ENCODE measurements at regions not wholly inside any gene's neighbourhood (a gene's known extent, or its start where the extent isn't known, plus 50 kb on each side); places are given as distances from the start of the nearest gene placed in this dataset.

DNA sequence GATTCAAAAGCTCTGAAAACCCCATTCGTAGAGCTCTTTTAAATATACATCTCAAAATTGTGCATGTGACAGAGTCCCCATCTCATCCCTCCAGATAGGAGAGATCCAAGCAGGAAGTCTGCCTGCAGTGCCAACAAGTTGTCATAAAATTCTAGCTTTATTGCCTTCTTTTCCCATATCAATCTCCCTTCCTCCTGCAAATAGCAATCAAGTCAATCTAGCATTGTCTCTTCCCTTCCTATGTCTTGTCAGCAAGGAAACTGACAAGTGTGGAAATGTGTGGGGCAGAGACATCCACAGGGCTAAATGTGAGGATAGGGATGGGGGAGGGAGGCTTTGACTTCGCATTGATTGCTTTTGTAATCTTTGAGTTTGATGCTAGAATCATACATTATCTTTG, 165.2 kb downstream of the C1orf94 start:
- H3K27me3 ChIP-seq: peaks cover 0 to 8% (median 0%) of the 10 kb centered on the region in 4 donors
- no peak for DNase-seq (ENCODE audit: extremely low spot score)
- WGBS: 73% methylated on average over 2 of the region's 2 CpGs
- TF ChIP-seq EP300 (IDR thresholded peaks at IDR 0.05) (no peak), POLR2A (IDR thresholded peaks at IDR 0.05; ENCODE audit: low read depth) (no peak), POLR2AphosphoS5 (IDR thresholded peaks at IDR 0.05) (no peak)
- TF ChIP-seq, protein P1, sequence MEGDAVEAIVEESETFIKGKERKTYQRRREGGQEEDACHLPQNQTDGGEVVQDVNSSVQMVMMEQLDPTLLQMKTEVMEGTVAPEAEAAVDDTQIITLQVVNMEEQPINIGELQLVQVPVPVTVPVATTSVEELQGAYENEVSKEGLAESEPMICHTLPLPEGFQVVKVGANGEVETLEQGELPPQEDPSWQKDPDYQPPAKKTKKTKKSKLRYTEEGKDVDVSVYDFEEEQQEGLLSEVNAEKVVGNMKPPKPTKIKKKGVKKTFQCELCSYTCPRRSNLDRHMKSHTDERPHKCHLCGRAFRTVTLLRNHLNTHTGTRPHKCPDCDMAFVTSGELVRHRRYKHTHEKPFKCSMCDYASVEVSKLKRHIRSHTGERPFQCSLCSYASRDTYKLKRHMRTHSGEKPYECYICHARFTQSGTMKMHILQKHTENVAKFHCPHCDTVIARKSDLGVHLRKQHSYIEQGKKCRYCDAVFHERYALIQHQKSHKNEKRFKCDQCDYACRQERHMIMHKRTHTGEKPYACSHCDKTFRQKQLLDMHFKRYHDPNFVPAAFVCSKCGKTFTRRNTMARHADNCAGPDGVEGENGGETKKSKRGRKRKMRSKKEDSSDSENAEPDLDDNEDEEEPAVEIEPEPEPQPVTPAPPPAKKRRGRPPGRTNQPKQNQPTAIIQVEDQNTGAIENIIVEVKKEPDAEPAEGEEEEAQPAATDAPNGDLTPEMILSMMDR (IDR thresholded peaks at IDR 0.05): no peak
- intact Hi-C loops (cut with DNase I): no loop called here
- H3K9me3 ChIP-seq: no peaks in the 10 kb centered on the region
- no peaks in the 10 kb centered on the region for H3K36me3 ChIP-seq
- no peaks in the 10 kb centered on the region for H3K4me1 ChIP-seq
- no peak overlapping the region for H3K27ac ChIP-seq (replicated peaks in 1 of 4)
- H3K4me3 ChIP-seq: no peak overlapping the region

DNA sequence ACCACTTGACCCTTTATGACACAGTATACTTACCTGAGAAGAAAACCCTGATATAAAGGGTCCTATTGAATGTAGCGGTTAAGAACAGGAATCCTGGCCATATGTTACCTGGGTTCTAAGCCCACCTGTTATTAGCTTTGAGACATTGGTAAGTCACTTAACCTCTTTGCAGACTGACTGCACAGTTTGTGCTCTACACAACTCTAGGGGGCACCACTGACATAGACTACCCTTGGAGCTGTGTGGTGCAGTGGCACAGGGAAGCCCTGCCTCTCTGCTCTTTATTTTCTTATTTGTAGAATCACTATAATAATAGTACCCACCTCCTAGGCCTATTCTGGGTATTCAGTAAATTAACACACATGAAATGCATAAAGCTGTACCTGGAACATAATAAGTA, 165.6 kb downstream of the C1orf94 start:
- H3K27me3 ChIP-seq: peaks cover 0 to 8% (median 0%) of the 10 kb centered on the region in 4 donors
- H3K27ac ChIP-seq (replicated peaks in 1 of 4): no peak overlapping the region
- TF ChIP-seq POLR2A (IDR thresholded peaks at IDR 0.05; ENCODE audit: low read depth) (no peak), EP300 (IDR thresholded peaks at IDR 0.05) (no peak), POLR2AphosphoS5 (IDR thresholded peaks at IDR 0.05) (no peak)
- TF ChIP-seq, protein P1 (IDR thresholded peaks at IDR 0.05): no peak
- no peaks in the 10 kb centered on the region for H3K4me1 ChIP-seq
- no peak for DNase-seq (ENCODE audit: extremely low spot score)
- H3K9me3 ChIP-seq: no peaks in the 10 kb centered on the region
- intact Hi-C loops (cut with DNase I): no loop called here
- WGBS: 95% methylated on average over 1 of the region's 1 CpG
- H3K4me3 ChIP-seq: no peak overlapping the region
- no peaks in the 10 kb centered on the region for H3K36me3 ChIP-seq

DNA sequence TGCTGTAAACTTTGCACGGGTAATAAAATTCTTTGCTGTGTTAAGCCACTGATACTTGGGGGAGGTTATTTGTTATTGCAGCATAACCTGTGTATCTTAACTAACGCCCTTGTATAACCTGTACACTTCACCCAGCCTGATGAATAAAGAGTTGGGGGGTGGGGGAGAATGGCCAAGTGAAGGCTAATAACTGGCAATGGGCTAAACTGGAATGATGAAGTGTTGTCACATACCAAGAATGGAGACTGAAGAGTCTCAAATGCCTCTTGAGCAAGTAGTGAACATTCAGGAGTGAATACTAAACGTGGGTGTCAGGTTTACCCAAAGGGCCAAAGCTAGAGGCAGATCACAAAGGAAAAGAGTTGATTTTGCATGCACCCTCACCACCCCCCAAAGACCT, 169.4 kb downstream of the C1orf94 start:
- DNase-seq (ENCODE audit: extremely low spot score): no peak
- intact Hi-C loops (cut with DNase I): no loop called here
- H3K9me3 ChIP-seq: no peaks in the 10 kb centered on the region
- 51% methylated on average over 3 of the region's 3 CpGs for WGBS
- no peaks in the 10 kb centered on the region for H3K36me3 ChIP-seq
- no peaks in the 10 kb centered on the region for H3K27me3 ChIP-seq
- no peak overlapping the region for H3K27ac ChIP-seq (replicated peaks in 1 of 4)
- TF ChIP-seq, protein P1 (IDR thresholded peaks at IDR 0.05): no peak
- no peak for TF ChIP-seq POLR2A (IDR thresholded peaks at IDR 0.05; ENCODE audit: low read depth)
- no peak for TF ChIP-seq POLR2AphosphoS5 (IDR thresholded peaks at IDR 0.05)
- TF ChIP-seq EP300 (IDR thresholded peaks at IDR 0.05): no peak
- H3K4me3 ChIP-seq: no peak overlapping the region
- H3K4me1 ChIP-seq: no peaks in the 10 kb centered on the region

DNA sequence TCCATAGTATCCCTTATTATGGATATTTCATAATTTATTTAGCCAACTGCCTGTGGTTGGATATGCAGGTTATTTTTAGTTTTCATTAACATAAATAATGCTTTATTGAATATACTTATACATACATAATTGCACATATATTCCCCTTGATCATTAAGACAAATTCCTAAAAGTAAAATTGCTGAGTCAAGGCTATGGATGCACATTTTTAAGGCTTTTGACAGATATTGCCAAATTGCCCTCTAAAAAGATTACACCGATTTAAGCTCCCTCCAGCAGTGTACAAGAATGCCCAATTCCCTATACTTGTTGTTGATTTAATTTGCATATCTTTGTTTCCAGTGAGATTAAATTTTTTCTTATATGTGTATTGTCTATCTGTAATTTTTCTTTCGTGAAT, 176.7 kb downstream of the C1orf94 start:
- intact Hi-C loops (cut with DNase I): no loop called here
- H3K4me1 ChIP-seq: no peaks in the 10 kb centered on the region
- no peak for DNase-seq (ENCODE audit: extremely low spot score)
- 85% methylated on average over 2 of the region's 2 CpGs for WGBS
- TF ChIP-seq EP300 (IDR thresholded peaks at IDR 0.05) (no peak), POLR2A (IDR thresholded peaks at IDR 0.05; ENCODE audit: low read depth) (no peak), POLR2AphosphoS5 (IDR thresholded peaks at IDR 0.05) (no peak)
- no peaks in the 10 kb centered on the region for H3K9me3 ChIP-seq
- peaks cover 0 to 20% (median 0%) of the 10 kb centered on the region in 4 donors for H3K27me3 ChIP-seq
- no peak overlapping the region for H3K4me3 ChIP-seq
- no peaks in the 10 kb centered on the region for H3K36me3 ChIP-seq
- H3K27ac ChIP-seq (replicated peaks in 1 of 4): no peak overlapping the region

DNA sequence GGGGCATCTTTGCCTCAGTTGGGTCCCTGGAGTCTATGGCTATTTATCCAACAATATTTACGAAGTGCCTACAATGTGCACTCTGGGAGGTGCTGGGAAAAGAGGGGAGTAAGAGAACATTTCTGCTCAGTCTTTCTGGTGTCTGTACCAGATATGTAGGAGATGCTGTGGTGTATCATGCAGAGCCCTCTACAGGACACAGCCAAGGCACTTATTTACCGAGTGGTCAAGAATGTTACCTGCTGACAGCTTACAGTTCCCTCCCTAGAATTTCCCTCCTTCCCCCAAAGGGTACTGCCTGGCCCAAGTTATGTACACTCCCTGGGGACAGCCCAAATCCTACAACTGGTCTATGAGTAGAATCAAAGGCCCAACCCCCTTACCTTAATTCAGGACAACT, 177.7 kb downstream of the C1orf94 start:
- WGBS: 25% methylated on average over 2 of the region's 2 CpGs
- Histone ChIP-seq H3K36me3 (no peaks in the 10 kb centered on the region), H3K27ac (replicated peaks in 1 of 4) (no peak overlapping the region), H3K27me3 (peaks cover 0 to 26% (median 0%) of the 10 kb centered on the region in 4 donors), H3K4me1 (no peaks in the 10 kb centered on the region), H3K4me3 (no peak overlapping the region), H3K9me3 (no peaks in the 10 kb centered on the region)
- DNase-seq (ENCODE audit: extremely low spot score): no peak
- intact Hi-C loops (cut with DNase I): no loop called here
- TF ChIP-seq POLR2AphosphoS5 (IDR thresholded peaks at IDR 0.05) (no peak), POLR2A (IDR thresholded peaks at IDR 0.05; ENCODE audit: low read depth) (no peak), EP300 (IDR thresholded peaks at IDR 0.05) (no peak)
- TF ChIP-seq, protein P1 (IDR thresholded peaks at IDR 0.05): no peak

Measured in esophagus muscularis mucosa (tissue), 4 donors.